Kidney (tissue), 13 donors: ENCODE measurements at regions not wholly inside any gene's neighbourhood (a gene's known extent, or its start where the extent isn't known, plus 50 kb on each side); places are given as distances from the start of the nearest gene placed in this dataset.

ENCODE experiments used
- DNase-seq, 5 donors: peaks; one replicate each; pipeline ENCODE4 v3.0.0-alpha.2; 2013 to 2020
- FAIRE-seq: peaks from 2 replicates; lab custom pipeline; 2012; peaks lifted over from hg19 to GRCh38; lab: Jason Lieb, UNC
- H3K27ac ChIP-seq, 2 donors: one replicate each; pipeline ENCODE4 v1.7.0; 2013; ENCODE audit warnings: low read depth in 2 of 2, low read length in 2 of 2, inconsistent platforms in 1 of 2
- H3K27me3 ChIP-seq: one replicate; pipeline ENCODE4 v1.7.1; 2013; ENCODE audit warnings: low read length, inconsistent platforms; ENCODE audit not compliant: control insufficient read depth, insufficient read depth
- H3K36me3 ChIP-seq, 3 donors: one replicate each; pipeline versions ENCODE4 v1.7.0 to v1.7.1; 2013; ENCODE audit warnings: low read length in 3 of 3, control low read depth in 1 of 3, inconsistent platforms in 1 of 3; ENCODE audit not compliant: insufficient read depth in 3 of 3, control insufficient read depth in 2 of 3
- H3K4me1 ChIP-seq, 3 donors: one replicate each; pipeline versions ENCODE4 v1.7.0 to v1.7.1; 2013; ENCODE audit warnings: low read length in 3 of 3, inconsistent platforms in 1 of 3, low read depth in 1 of 3; ENCODE audit not compliant: control insufficient read depth in 2 of 3, insufficient read depth in 2 of 3
- H3K4me3 ChIP-seq, 3 donors: one replicate each; pipeline versions ENCODE4 v1.7.0 to v1.8.1; 2013; ENCODE audit warnings: low read length in 3 of 3, control low read depth in 1 of 3, inconsistent platforms in 1 of 3
- H3K9ac ChIP-seq, 3 donors: one replicate each; pipeline versions ENCODE4 v1.7.0 to v1.7.1; 2013; ENCODE audit warnings: low read length in 3 of 3, control low read depth in 1 of 3, inconsistent platforms in 1 of 3
- H3K9me3 ChIP-seq, 3 donors: one replicate each; pipeline versions ENCODE4 v1.7.0 to v1.7.1; 2013; ENCODE audit warnings: low read length in 3 of 3, control low read depth in 1 of 3, inconsistent platforms in 1 of 3; ENCODE audit not compliant: control insufficient read depth in 2 of 3, insufficient read depth in 1 of 3
- intact Hi-C: fragments of 100-400 bp; cut with DNase I; formaldehyde crosslinking; loops from one replicate; pipeline ENCODE4 v1.11.1; 2022
- TF ChIP-seq, protein P1 (sequence below): IDR thresholded peaks from 3 replicates; pipeline ENCODE4 v1.5.1; 2012; ENCODE audit warnings: mild to moderate bottlenecking, moderate library complexity, borderline replicate concordance; ENCODE audit not compliant: insufficient read depth; ENCODE audit errors: extremely low read depth
- donor health status: control.
- donor health status: control.
- donor health status: control.
- donor health status: control.
- donor health status: control.
- donor health status: DM: yes; HTN: yes; CAD: no.
- donor health status: Normal renal cell carcinoma (clear cell type).

DNA sequence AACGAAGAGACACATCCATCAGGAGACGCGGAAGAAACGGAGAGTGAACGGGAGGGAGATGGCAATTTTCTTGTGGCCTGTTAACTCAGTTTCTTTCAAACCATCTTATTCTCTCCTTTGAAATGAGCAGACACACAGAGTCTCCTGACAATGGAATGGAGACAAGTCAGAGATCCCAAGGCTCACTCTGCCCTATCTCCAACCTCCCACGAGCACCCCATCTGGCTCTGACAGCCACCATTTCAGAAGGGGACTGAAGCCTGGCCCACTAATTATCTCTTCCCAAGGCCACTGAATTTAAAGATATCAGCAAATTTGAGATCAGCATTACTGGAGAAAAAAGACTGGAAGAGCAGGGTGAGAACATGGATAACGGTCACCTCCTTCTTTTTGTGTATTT, 215.6 kb downstream of the DHX15 start:
- no peak overlapping the region for H3K4me3 ChIP-seq
- no peaks in the 10 kb centered on the region for H3K27me3 ChIP-seq
- no peaks in the 10 kb centered on the region for H3K4me1 ChIP-seq
- DNase-seq (no peak), FAIRE-seq (no peak)
- no peak overlapping the region for H3K9ac ChIP-seq
- H3K9me3 ChIP-seq: no peaks in the 10 kb centered on the region
- intact Hi-C loops: no loop called here
- TF ChIP-seq, protein P1, sequence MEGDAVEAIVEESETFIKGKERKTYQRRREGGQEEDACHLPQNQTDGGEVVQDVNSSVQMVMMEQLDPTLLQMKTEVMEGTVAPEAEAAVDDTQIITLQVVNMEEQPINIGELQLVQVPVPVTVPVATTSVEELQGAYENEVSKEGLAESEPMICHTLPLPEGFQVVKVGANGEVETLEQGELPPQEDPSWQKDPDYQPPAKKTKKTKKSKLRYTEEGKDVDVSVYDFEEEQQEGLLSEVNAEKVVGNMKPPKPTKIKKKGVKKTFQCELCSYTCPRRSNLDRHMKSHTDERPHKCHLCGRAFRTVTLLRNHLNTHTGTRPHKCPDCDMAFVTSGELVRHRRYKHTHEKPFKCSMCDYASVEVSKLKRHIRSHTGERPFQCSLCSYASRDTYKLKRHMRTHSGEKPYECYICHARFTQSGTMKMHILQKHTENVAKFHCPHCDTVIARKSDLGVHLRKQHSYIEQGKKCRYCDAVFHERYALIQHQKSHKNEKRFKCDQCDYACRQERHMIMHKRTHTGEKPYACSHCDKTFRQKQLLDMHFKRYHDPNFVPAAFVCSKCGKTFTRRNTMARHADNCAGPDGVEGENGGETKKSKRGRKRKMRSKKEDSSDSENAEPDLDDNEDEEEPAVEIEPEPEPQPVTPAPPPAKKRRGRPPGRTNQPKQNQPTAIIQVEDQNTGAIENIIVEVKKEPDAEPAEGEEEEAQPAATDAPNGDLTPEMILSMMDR: no peak
- no peaks in the 10 kb centered on the region for H3K36me3 ChIP-seq
- H3K27ac ChIP-seq: no peak overlapping the region

DNA sequence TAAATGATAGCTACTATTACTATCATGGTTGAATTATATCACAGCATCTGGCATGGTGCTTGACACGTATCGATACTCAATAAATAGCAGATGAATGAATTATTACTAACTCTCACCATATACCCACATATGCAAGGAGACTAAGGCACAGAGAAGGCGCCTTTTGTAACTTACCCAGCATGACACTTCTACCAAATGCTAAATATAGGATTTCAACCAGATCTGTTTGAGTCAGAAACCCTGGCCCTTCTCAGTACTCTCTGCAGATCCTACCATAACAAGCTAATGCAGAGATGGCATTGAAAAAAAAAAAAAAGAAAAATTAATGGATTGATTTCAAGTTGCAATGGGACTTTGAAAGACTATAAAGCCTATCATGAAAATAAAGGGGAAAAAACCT, 219.5 kb downstream of the DHX15 start:
- Histone ChIP-seq H3K27ac (no peak overlapping the region), H3K9me3 (no peaks in the 10 kb centered on the region), H3K27me3 (no peaks in the 10 kb centered on the region), H3K36me3 (no peaks in the 10 kb centered on the region), H3K9ac (no peak overlapping the region), H3K4me3 (no peak overlapping the region), H3K4me1 (no peaks in the 10 kb centered on the region)
- FAIRE-seq (no peak), DNase-seq (no peak)
- intact Hi-C loops: no loop called here
- TF ChIP-seq, protein P1: no peak

DNA sequence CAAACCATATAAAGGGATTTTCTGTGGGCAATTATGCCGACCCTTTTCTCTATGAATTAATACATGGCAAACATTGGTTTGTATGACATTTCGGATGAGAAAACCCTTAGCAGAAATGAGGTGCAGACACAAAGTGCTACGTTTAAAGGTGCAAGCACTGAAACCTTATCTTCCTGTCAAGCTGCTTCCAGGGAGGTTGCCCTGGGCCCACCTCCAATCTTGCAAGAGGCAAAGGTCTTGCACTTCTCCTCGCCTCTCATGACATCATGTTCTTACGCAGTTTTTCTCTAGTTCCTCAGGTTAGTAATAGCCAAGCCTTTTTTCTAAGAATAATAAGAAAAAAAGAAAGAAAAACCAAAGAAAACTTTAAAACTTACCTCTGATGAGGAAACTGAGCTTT, 220.1 kb downstream of the DHX15 start:
- Histone ChIP-seq H3K4me3 (no peak overlapping the region), H3K36me3 (no peaks in the 10 kb centered on the region), H3K27ac (no peak overlapping the region), H3K4me1 (no peaks in the 10 kb centered on the region), H3K9me3 (no peaks in the 10 kb centered on the region), H3K9ac (no peak overlapping the region), H3K27me3 (no peaks in the 10 kb centered on the region)
- FAIRE-seq (no peak), DNase-seq (no peak)
- TF ChIP-seq, protein P1: no peak
- intact Hi-C loops: no loop called here

DNA sequence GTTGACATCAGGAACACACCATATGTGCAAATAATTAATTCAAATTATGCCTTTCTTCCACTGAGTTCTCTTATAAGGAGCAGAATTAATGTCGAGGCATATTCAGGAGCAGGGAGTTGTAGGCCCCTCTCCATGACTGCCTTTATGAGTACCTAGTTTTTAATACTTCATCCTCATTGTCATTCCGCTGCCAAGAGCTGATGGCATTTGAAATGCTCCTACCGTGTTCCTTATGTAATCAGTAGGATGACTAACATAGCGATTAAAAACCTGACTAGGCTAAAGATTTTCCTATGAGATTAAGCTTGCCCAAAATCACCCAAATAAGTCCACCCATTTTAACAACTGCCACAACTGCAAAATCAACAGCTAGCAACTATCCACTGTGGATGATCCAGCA, 220.6 kb downstream of the DHX15 start:
- no peaks in the 10 kb centered on the region for H3K27me3 ChIP-seq
- FAIRE-seq (no peak), DNase-seq (no peak)
- H3K36me3 ChIP-seq: no peaks in the 10 kb centered on the region
- H3K27ac ChIP-seq: no peak overlapping the region
- TF ChIP-seq, protein P1: no peak
- no peaks in the 10 kb centered on the region for H3K9me3 ChIP-seq
- H3K4me1 ChIP-seq: no peaks in the 10 kb centered on the region
- no peak overlapping the region for H3K4me3 ChIP-seq
- H3K9ac ChIP-seq: no peak overlapping the region
- intact Hi-C loops: no loop called here
